Neural progenitor cell (in vitro differentiated cells): ENCODE measurements at regions not wholly inside any gene's neighbourhood (a gene's known extent, or its start where the extent isn't known, plus 50 kb on each side); places are given as distances from the start of the nearest gene placed in this dataset.

Experiments
- DNase-seq: peaks from one replicate; pipeline ENCODE4 v3.0.0-alpha.2; 2016; ENCODE audit warnings: low spot score
- H2AFZ ChIP-seq: fragments of 200-600 bp; sonication (generic); replicated peaks from 2 replicates; pipeline ENCODE4 v1.6.1; 2016; ENCODE audit warnings: antibody characterized with exemption
- H3F3A ChIP-seq: fragments of 200-600 bp; sonication (generic); 2 replicates; pipeline ENCODE4 v1.6.1; 2016; ENCODE audit warnings: antibody characterized with exemption, low read depth
- H3K27ac ChIP-seq: fragments of 200-600 bp; sonication (generic); 2 replicates; pipeline ENCODE4 v1.5.1; 2016; ENCODE audit warnings: mild to moderate bottlenecking
- H3K27me3 ChIP-seq: fragments of 200-600 bp; sonication (generic); 2 replicates; pipeline ENCODE4 v1.6.1; 2016; ENCODE audit warnings: mild to moderate bottlenecking, moderate library complexity
- H3K36me3 ChIP-seq: fragments of 200-600 bp; sonication (generic); 2 replicates; pipeline ENCODE4 v1.5.1; 2016
- H3K4me1 ChIP-seq: fragments of 200-600 bp; sonication (generic); 2 replicates; pipeline ENCODE4 v1.6.1; 2016; ENCODE audit warnings: mixed run types
- H3K4me2 ChIP-seq: fragments of 200-600 bp; sonication (generic); 2 replicates; pipeline ENCODE4 v1.6.1; 2016
- H3K4me3 ChIP-seq: fragments of 200-600 bp; sonication (generic); 2 replicates; pipeline ENCODE4 v1.5.1; 2016
- H3K79me2 ChIP-seq: fragments of 200-600 bp; sonication (generic); 2 replicates; pipeline ENCODE4 v1.6.1; 2016; ENCODE audit warnings: low read depth
- H3K9ac ChIP-seq: fragments of 200-600 bp; sonication (generic); 2 replicates; pipeline ENCODE4 v1.6.1; 2016
- H3K9me3 ChIP-seq: fragments of 200-600 bp; sonication (generic); 2 replicates; pipeline ENCODE4 v1.5.1; 2016; ENCODE audit warnings: low read depth
- H4K20me1 ChIP-seq: fragments of 200-600 bp; sonication (generic); 2 replicates; pipeline ENCODE4 v1.6.1; 2016; ENCODE audit warnings: low read depth
- H3K27ac Mint-ChIP-seq: 3 replicates; pipeline ENCODE4 v1.8.0; 2021; ENCODE audit warnings: mixed read lengths
- H3K27me3 Mint-ChIP-seq: 2 replicates; pipeline ENCODE4 v1.8.0; 2022; ENCODE audit warnings: low read depth, mild to moderate bottlenecking, inconsistent platforms, moderate library complexity, mixed read lengths; ENCODE audit not compliant: insufficient read depth
- H3K36me3 Mint-ChIP-seq: 3 replicates; pipeline ENCODE4 v1.8.0; 2021; ENCODE audit warnings: mixed read lengths
- H3K4me1 Mint-ChIP-seq: 3 replicates; pipeline ENCODE4 v1.8.0; 2021; ENCODE audit warnings: mixed read lengths
- H3K4me3 Mint-ChIP-seq: 3 replicates; pipeline ENCODE4 v1.8.0; 2021; ENCODE audit warnings: mild to moderate bottlenecking, moderate library complexity, mixed read lengths
- H3K9me3 Mint-ChIP-seq: 3 replicates; pipeline ENCODE4 v1.8.0; 2020; ENCODE audit warnings: mixed read lengths
- EZH2 ChIP-seq: fragments of 200-600 bp; sonication (generic); IDR thresholded peaks from 2 replicates; pipeline ENCODE4 v1.6.1; 2017; ENCODE audit warnings: antibody characterized with exemption, mild to moderate bottlenecking, moderate library complexity
- EZH2phosphoT487 ChIP-seq: fragments of 200-600 bp; sonication (generic); IDR thresholded peaks from 2 replicates; pipeline ENCODE4 v1.6.1; 2017; ENCODE audit warnings: antibody characterized with exemption
- TF ChIP-seq, protein P1 (sequence below): fragments of 200-600 bp; sonication (generic); IDR thresholded peaks from 2 replicates; pipeline ENCODE4 v1.5.1; 2017; ENCODE audit warnings: antibody characterized with exemption, mild to moderate bottlenecking

DNA sequence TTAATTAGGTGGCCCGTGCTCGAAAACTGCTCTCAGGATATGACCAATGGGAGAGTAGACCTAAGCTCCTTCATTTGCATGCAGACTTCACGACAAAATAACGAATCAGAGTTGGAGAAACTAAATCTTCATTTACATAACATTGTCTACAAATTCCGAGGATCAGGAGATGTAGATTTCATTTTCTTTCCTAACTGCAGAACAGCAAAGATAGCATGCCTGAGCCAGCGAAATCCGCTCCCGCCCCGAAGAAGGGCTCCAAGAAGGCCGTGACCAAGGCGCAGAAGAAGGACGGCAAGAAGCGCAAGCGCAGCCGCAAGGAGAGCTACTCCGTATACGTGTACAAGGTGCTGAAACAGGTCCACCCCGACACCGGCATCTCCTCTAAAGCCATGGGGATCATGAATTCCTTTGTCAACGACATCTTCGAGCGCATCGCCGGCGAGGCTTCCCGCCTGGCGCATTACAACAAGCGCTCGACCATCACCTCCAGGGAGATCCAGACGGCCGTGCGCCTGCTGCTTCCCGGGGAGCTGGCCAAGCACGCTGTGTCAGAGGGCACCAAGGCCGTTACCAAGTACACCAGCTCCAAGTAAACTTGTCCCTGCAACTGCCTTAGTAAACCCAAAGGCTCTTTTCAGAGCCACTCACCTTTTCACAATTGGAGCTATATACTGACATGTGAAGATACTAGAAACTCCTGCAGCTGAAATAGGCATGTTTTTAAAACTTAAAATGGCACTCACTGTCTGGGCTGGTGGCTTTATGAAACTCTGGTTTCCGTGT is 96.5 kb downstream of the HFE start:
- H3K27ac Mint-ChIP-seq: peak overlapping the region; percentile 97
- H3K27ac ChIP-seq: peak overlapping the region; percentile 72
- peaks cover 33% of the 10 kb centered on the region for H3K4me1 ChIP-seq
- peak; percentile 76 for DNase-seq
- H3K4me1 Mint-ChIP-seq: peaks cover 43% of the 10 kb centered on the region
- TF ChIP-seq EZH2 (no peak), EZH2phosphoT487 (no peak)
- TF ChIP-seq, protein P1, sequence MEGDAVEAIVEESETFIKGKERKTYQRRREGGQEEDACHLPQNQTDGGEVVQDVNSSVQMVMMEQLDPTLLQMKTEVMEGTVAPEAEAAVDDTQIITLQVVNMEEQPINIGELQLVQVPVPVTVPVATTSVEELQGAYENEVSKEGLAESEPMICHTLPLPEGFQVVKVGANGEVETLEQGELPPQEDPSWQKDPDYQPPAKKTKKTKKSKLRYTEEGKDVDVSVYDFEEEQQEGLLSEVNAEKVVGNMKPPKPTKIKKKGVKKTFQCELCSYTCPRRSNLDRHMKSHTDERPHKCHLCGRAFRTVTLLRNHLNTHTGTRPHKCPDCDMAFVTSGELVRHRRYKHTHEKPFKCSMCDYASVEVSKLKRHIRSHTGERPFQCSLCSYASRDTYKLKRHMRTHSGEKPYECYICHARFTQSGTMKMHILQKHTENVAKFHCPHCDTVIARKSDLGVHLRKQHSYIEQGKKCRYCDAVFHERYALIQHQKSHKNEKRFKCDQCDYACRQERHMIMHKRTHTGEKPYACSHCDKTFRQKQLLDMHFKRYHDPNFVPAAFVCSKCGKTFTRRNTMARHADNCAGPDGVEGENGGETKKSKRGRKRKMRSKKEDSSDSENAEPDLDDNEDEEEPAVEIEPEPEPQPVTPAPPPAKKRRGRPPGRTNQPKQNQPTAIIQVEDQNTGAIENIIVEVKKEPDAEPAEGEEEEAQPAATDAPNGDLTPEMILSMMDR: no peak
- no peaks in the 10 kb centered on the region for H3K79me2 ChIP-seq
- no peaks in the 10 kb centered on the region for H3K9me3 Mint-ChIP-seq
- no peaks in the 10 kb centered on the region for H3K36me3 ChIP-seq
- peak overlapping the region; percentile 3 for H2AFZ ChIP-seq
- H3K27me3 ChIP-seq: no peaks in the 10 kb centered on the region
- peak overlapping the region; percentile 63 for H3K4me3 ChIP-seq
- H3K27me3 Mint-ChIP-seq: peaks cover 4% of the 10 kb centered on the region
- H3K4me2 ChIP-seq: peak overlapping the region; percentile 84
- peak overlapping the region; percentile 14 for H3K9ac ChIP-seq
- H3K36me3 Mint-ChIP-seq: no peaks in the 10 kb centered on the region
- H3K4me3 Mint-ChIP-seq: peak overlapping the region; percentile 94
- H3F3A ChIP-seq: peaks cover 50% of the 10 kb centered on the region
- H3K9me3 ChIP-seq: no peaks in the 10 kb centered on the region
- H4K20me1 ChIP-seq: no peaks in the 10 kb centered on the region

DNA sequence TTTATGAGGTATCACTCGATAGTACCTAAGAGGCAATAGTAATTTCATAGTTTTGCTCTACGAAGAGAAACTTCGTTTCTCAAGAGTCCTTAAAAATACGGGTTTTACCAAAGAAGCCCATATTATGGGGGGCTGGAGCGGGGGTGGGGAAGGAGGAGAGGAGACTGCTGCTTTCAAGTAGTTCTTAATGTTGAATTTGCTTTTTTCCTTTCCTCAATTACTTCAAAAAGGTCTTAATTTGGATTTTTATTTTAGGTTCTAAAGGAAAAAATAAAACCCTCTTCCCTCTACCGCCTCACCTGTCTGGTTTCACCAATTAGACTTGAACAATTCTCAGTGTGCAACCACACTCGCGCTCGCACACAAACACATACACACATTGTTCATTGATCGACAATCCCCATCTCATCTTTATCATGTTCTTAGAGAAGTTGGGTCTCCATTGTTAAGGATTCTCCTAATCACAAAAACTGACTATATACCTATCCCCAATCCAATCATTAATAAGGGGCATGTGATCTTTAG is 97.2 kb downstream of the HFE start:
- H3K4me3 Mint-ChIP-seq: peak overlapping the region; percentile 94
- Histone ChIP-seq H3K79me2 (no peaks in the 10 kb centered on the region), H3F3A (peaks cover 57% of the 10 kb centered on the region), H3K4me1 (peaks cover 36% of the 10 kb centered on the region), H3K4me2 (peak overlapping the region; percentile 84), H3K27ac (peak overlapping the region; percentile 72), H3K4me3 (peak overlapping the region; percentile 63), H3K9ac (peak overlapping the region; percentile 14), H2AFZ (no peak overlapping the region), H3K27me3 (no peaks in the 10 kb centered on the region), H3K36me3 (no peaks in the 10 kb centered on the region), H4K20me1 (no peaks in the 10 kb centered on the region), H3K9me3 (no peaks in the 10 kb centered on the region)
- TF ChIP-seq EZH2phosphoT487 (no peak), EZH2 (no peak)
- TF ChIP-seq, protein P1: no peak
- peaks cover 4% of the 10 kb centered on the region for H3K27me3 Mint-ChIP-seq
- peaks cover 47% of the 10 kb centered on the region for H3K4me1 Mint-ChIP-seq
- DNase-seq: no peak
- peak overlapping the region; percentile 97 for H3K27ac Mint-ChIP-seq
- no peaks in the 10 kb centered on the region for H3K9me3 Mint-ChIP-seq
- no peaks in the 10 kb centered on the region for H3K36me3 Mint-ChIP-seq

DNA sequence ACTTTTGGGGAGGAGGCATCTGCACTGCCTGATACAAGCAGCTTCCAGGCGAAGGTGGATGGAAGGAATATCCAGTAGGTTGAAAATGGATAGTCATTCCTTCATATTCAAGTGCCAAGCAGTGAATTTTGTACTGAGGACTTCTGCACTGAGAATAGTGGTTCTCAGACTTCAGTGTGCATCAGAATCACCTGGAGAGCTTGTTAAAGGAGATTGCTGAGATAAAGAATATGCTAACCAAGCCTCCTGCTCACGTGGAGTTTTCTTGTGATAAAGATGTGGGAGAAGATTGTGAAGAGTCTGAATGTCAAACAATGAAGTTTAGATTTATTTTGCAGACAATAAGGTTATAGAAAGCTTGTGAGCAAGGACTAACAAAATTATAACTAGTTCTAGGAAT is 97.8 kb downstream of the HFE start:
- no peak for DNase-seq
- Mint-ChIP-seq H3K36me3 (no peaks in the 10 kb centered on the region), H3K4me3 (peak overlapping the region; percentile 94), H3K27ac (peak overlapping the region; percentile 97), H3K27me3 (peaks cover 4% of the 10 kb centered on the region), H3K4me1 (peaks cover 50% of the 10 kb centered on the region), H3K9me3 (no peaks in the 10 kb centered on the region)
- Histone ChIP-seq H3K9me3 (no peaks in the 10 kb centered on the region), H3K4me3 (peak overlapping the region; percentile 63), H2AFZ (no peak overlapping the region), H3F3A (peaks cover 62% of the 10 kb centered on the region), H3K4me2 (peak overlapping the region; percentile 84), H3K79me2 (no peaks in the 10 kb centered on the region), H3K27me3 (no peaks in the 10 kb centered on the region), H4K20me1 (no peaks in the 10 kb centered on the region), H3K4me1 (peaks cover 40% of the 10 kb centered on the region), H3K36me3 (no peaks in the 10 kb centered on the region), H3K27ac (peak overlapping the region; percentile 7), H3K9ac (no peak overlapping the region)
- TF ChIP-seq EZH2phosphoT487 (no peak), EZH2 (no peak)
- TF ChIP-seq, protein P1: no peak
